Thoracic aorta (tissue), 2 donors: ENCODE measurements at regions not wholly inside any gene's neighbourhood (a gene's known extent, or its start where the extent isn't known, plus 50 kb on each side); places are given as distances from the start of the nearest gene placed in this dataset.

Source experiments
- ATAC-seq: fragments of 150-250 bp; one replicate; pipeline ENCODE4 v1.8.0; 2017; ENCODE audit warnings: low read depth; ENCODE audit not compliant: insufficient number of reproducible peaks, low FRiP score
- DNase-seq: peaks from one replicate; pipeline ENCODE4 v3.0.0-alpha.2; 2020; ENCODE audit warnings: low spot score
- H3K27ac ChIP-seq, 2 donors: fragments of 200-600 bp; sonication (generic); 1 replicate in 1 of 2; 2 replicates in 1 of 2; pipeline ENCODE4 v1.5.1; 2016; ENCODE audit warnings: mild to moderate bottlenecking in 2 of 2, moderate library complexity in 2 of 2
- H3K27me3 ChIP-seq: fragments of 200-600 bp; sonication (generic); replicated peaks from 2 replicates; pipeline ENCODE4 v1.6.0; 2016; ENCODE audit warnings: mild to moderate bottlenecking; ENCODE audit not compliant: insufficient read depth
- H3K36me3 ChIP-seq: fragments of 200-600 bp; sonication (generic); one replicate; pipeline ENCODE4 v1.5.1; 2016
- H3K4me1 ChIP-seq, 2 donors: fragments of 200-600 bp; sonication (generic); 1 replicate in 1 of 2; 2 replicates in 1 of 2; pipeline versions ENCODE4 v1.5.1 to v1.6.0; 2016; ENCODE audit warnings: low read depth in 2 of 2, mild to moderate bottlenecking in 1 of 2; ENCODE audit not compliant: control insufficient read depth in 1 of 2
- H3K4me3 ChIP-seq: fragments of 200-600 bp; sonication (generic); 2 replicates; pipeline ENCODE4 v1.5.1; 2016; ENCODE audit warnings: mild to moderate bottlenecking
- H3K9me3 ChIP-seq: fragments of 200-600 bp; sonication (generic); 2 replicates; pipeline ENCODE4 v1.5.1; 2016
- TF ChIP-seq, protein P1 (sequence below): fragments of 200-600 bp; sonication (generic); IDR thresholded peaks from one replicate; pipeline ENCODE4 v1.5.1; 2019; ENCODE audit warnings: antibody characterized with exemption

DNA sequence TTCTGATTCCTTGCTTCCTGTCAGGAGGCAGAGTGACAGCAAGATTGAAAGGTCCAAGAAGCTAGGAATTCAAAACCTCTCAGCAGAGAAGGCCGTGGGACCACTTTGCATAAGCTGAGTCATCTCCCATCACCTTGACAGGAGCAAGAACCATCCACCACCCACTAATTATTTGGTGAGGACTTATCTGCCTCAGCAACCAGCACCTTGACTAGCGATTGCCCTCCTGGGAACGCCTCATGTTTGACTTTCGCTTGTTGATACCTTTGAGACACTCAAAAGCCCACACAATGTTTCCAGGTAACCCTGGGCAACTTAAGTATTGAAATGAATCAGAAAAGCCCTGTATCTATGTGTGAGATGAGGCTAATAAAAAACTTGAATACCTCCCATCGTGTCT, 233.5 kb upstream of the GYPA start:
- Histone ChIP-seq H3K4me3 (no peak overlapping the region), H3K36me3 (no peaks in the 10 kb centered on the region), H3K9me3 (no peaks in the 10 kb centered on the region), H3K27ac (no peak overlapping the region), H3K27me3 (no peaks in the 10 kb centered on the region), H3K4me1 (no peaks in the 10 kb centered on the region)
- DNase-seq (no peak), ATAC-seq (no peak)
- TF ChIP-seq, protein P1, sequence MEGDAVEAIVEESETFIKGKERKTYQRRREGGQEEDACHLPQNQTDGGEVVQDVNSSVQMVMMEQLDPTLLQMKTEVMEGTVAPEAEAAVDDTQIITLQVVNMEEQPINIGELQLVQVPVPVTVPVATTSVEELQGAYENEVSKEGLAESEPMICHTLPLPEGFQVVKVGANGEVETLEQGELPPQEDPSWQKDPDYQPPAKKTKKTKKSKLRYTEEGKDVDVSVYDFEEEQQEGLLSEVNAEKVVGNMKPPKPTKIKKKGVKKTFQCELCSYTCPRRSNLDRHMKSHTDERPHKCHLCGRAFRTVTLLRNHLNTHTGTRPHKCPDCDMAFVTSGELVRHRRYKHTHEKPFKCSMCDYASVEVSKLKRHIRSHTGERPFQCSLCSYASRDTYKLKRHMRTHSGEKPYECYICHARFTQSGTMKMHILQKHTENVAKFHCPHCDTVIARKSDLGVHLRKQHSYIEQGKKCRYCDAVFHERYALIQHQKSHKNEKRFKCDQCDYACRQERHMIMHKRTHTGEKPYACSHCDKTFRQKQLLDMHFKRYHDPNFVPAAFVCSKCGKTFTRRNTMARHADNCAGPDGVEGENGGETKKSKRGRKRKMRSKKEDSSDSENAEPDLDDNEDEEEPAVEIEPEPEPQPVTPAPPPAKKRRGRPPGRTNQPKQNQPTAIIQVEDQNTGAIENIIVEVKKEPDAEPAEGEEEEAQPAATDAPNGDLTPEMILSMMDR: no peak

DNA sequence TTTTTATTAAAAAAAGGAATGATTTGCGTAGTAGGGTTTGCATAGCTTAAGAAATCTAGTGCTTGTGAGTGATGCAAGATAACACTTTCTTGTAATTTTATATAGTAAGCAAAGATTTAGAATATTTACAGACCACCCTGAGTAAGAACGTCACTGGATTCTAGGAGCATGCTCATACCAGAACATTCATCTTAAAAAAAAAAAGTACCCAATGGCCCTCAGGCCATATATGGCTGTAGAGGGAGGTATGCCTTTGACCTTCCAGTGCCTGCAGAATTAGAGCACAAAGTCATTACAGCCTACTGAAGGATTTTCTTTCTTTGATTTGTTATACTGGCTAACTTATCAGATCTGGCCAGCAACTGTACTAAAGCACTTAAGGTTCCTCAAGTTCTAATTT, 236.3 kb upstream of the GYPA start:
- Histone ChIP-seq H3K27me3 (no peaks in the 10 kb centered on the region), H3K4me1 (no peaks in the 10 kb centered on the region), H3K4me3 (no peak overlapping the region), H3K36me3 (no peaks in the 10 kb centered on the region), H3K27ac (no peak overlapping the region), H3K9me3 (no peaks in the 10 kb centered on the region)
- TF ChIP-seq, protein P1: no peak
- DNase-seq (no peak), ATAC-seq (no peak)

DNA sequence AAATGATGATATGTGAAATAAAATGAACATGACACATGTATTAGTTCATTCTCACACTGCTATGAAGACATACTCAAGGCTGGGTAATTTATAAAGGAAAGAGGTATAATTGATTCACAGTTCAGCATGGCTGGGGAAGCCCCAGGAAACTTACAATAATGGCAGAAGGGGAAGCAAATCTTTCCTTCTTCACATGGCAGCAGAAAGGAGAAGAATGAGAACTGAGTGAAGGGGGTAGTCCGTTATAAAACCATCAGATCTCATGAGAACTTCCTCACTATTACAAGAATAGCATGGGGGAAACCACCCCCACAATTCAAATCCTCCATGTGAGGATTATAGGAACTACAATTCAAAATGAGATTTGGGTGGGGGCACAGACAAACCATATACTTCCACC, 243.9 kb upstream of the GYPA start:
- H3K4me1 ChIP-seq: no peaks in the 10 kb centered on the region
- no peaks in the 10 kb centered on the region for H3K36me3 ChIP-seq
- TF ChIP-seq, protein P1: no peak
- H3K4me3 ChIP-seq: no peak overlapping the region
- H3K27ac ChIP-seq: no peak overlapping the region
- H3K9me3 ChIP-seq: peaks cover 1% of the 10 kb centered on the region
- no peaks in the 10 kb centered on the region for H3K27me3 ChIP-seq
- ATAC-seq (no peak), DNase-seq (no peak)

DNA sequence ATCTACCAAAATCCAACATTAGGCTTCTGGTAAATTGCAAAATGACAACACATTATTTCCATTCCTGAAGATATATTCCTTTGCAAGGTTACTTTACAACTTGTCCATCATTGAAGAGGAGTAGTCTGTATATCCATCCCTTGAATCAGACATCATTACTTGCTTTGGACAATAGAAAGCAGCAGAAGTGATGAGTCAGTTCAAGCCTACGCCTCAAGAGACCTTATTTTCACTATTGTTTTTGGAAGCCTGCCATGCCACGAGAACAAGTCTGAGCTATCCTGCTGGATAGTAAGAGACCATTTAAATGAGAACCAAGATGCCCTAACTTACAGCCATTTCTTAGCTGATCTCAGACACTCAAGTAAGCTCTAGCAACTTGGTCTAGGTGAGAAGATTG, 246.0 kb upstream of the HHIP start:
- no peaks in the 10 kb centered on the region for H3K36me3 ChIP-seq
- TF ChIP-seq, protein P1: no peak
- H3K4me1 ChIP-seq: peaks cover 0 to 9% of the 10 kb centered on the region in 2 donors
- ATAC-seq (peak; percentile 60), DNase-seq (no peak)
- H3K4me3 ChIP-seq: no peak overlapping the region
- no peak overlapping the region for H3K27ac ChIP-seq
- H3K9me3 ChIP-seq: no peaks in the 10 kb centered on the region
- H3K27me3 ChIP-seq: no peaks in the 10 kb centered on the region

DNA sequence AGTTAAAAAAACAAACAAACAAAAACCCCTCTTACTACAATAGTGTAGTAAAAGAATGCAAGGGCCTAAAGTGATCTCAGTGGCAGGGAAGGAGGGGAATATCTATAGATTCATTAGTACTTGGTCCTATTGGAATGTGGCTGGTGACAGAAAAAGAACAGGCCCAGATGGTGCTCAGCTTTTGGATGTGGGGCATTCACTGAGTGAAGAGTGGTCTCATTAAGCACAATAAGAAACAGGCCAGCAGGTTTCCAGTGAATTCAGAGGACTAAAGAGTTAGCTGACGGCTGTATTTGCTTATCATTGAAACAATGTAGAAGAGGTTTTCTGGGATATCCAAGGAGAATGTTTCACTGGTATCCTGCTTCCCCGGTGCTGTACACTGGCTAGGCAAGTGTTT, 243.8 kb upstream of the HHIP start:
- Histone ChIP-seq H3K9me3 (no peaks in the 10 kb centered on the region), H3K4me3 (no peak overlapping the region), H3K27ac (no peak overlapping the region), H3K27me3 (no peaks in the 10 kb centered on the region), H3K36me3 (no peaks in the 10 kb centered on the region), H3K4me1 (peaks cover 0 to 9% of the 10 kb centered on the region in 2 donors)
- TF ChIP-seq, protein P1: no peak
- DNase-seq (no peak), ATAC-seq (no peak)
